Prostate gland (tissue), 2 donors: ENCODE measurements at regions not wholly inside any gene's neighbourhood (a gene's known extent, or its start where the extent isn't known, plus 50 kb on each side); places are given as distances from the start of the nearest gene placed in this dataset.

Experiments
- CTCF ChIP-seq, 4 experiments: fragments of 200-600 bp in 2 of 4; fragments of 450-650 bp in 2 of 4; sonication (generic) in 2 of 4; IDR thresholded peaks; 1 replicate in 3 of 4; 2 replicates in 1 of 4; pipeline ENCODE4 v1.5.1; 2016 to 2019; ENCODE audit warnings: antibody characterized with exemption in 4 of 4, mild to moderate bottlenecking in 2 of 4, moderate library complexity in 2 of 4
- POLR2A ChIP-seq: fragments of 450-650 bp; IDR thresholded peaks from one replicate; pipeline ENCODE4 v1.6.1; 2016; ENCODE audit warnings: antibody characterized with exemption, mild to moderate bottlenecking
- POLR2AphosphoS5 ChIP-seq: sonication (generic); formaldehyde crosslinking; IDR thresholded peaks from one replicate; pipeline ENCODE4 v1.6.1; 2017; ENCODE audit warnings: antibody characterized with exemption

DNA sequence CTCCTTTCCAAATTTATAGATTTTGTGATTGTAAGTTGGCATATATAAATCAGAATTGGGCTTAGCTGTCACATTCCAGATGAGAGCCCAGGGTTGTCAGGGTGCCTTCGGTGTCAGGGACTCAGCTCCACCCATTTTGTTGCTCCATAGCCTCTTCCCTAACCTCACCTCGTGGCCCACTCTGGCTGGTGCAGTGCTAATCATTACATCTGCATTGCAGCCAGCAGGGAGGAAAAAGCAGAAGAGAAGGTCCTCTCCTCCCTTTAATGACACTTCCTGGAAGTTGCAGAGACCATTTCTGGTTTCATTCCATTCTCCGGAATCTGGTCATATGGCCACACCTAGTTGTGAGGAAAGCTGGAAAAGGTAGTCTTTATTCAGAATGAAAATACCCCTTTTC, 113.3 kb downstream of the CCT6B start:
- TF ChIP-seq POLR2AphosphoS5 (no peak), POLR2A (no peak), CTCF (IDR thresholded peaks at IDR 0.05) (no peak)
